ENCODE measurements at regions not wholly inside any gene's neighbourhood (a gene's known extent, or its start where the extent isn't known, plus 50 kb on each side); places are given as distances from the start of the nearest gene placed in this dataset.

GRCh38 chr7:67882843-67883242, 886.2 kb downstream of the TYW1 start:
- Histone ChIP-seq H3K4me3 (ENCODE audit: low read length) (no peak overlapping the region), H4K20me1 (ENCODE audit: low read length) (no peaks in the 10 kb centered on the region), H3K27ac (ENCODE audit: low read length) (no peak overlapping the region), H3F3A (ENCODE audit: low read length, unreplicated experiment) (no peaks in the 10 kb centered on the region), H3K4me1 (ENCODE audit: insufficient read depth, low read length) (no peaks in the 10 kb centered on the region), H3K4me2 (ENCODE audit: low read length) (no peak overlapping the region), H3K9me2 (replicated peaks; ENCODE audit: low read length) (no peaks in the 10 kb centered on the region), H3K36me3 (ENCODE audit: low read depth, low read length) (no peaks in the 10 kb centered on the region), H3K9me3 (ENCODE audit: low read length) (no peaks in the 10 kb centered on the region), H2AFZ (ENCODE audit: low read length) (no peak overlapping the region), H3K27me3 (ENCODE audit: low read length) (no peaks in the 10 kb centered on the region), H3K9ac (ENCODE audit: low read length) (no peak overlapping the region), H3K79me2 (ENCODE audit: low read length) (no peaks in the 10 kb centered on the region)
- POLR2A ChIA-PET (ENCODE audit: unreplicated experiment): no interaction called here
- CTCF ChIA-PET: no interaction called here
- no peak for TF ChIP-seq EZH2phosphoT487 (IDR thresholded peaks at IDR 0.05; ENCODE audit: borderline replicate concordance, low read length)
- TF ChIP-seq EZH2 (IDR thresholded peaks at IDR 0.05; ENCODE audit: low read length, unreplicated experiment): no peak
- TF ChIP-seq, protein P1, sequence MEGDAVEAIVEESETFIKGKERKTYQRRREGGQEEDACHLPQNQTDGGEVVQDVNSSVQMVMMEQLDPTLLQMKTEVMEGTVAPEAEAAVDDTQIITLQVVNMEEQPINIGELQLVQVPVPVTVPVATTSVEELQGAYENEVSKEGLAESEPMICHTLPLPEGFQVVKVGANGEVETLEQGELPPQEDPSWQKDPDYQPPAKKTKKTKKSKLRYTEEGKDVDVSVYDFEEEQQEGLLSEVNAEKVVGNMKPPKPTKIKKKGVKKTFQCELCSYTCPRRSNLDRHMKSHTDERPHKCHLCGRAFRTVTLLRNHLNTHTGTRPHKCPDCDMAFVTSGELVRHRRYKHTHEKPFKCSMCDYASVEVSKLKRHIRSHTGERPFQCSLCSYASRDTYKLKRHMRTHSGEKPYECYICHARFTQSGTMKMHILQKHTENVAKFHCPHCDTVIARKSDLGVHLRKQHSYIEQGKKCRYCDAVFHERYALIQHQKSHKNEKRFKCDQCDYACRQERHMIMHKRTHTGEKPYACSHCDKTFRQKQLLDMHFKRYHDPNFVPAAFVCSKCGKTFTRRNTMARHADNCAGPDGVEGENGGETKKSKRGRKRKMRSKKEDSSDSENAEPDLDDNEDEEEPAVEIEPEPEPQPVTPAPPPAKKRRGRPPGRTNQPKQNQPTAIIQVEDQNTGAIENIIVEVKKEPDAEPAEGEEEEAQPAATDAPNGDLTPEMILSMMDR (conservative IDR thresholded peaks at IDR 0.05; ENCODE audit: low read depth, low read length): no peak
- no peak for DNase-seq
- intact Hi-C loops (cut with micrococcal nuclease): no loop called here
- BruUV-seq (replicated peaks): no TSS peak
- ATAC-seq: no peak

GRCh38 chr7:67890316-67890715, 893.7 kb downstream of the TYW1 start:
- Histone ChIP-seq H3K79me2 (ENCODE audit: low read length) (no peaks in the 10 kb centered on the region), H3K9me3 (ENCODE audit: low read length) (no peaks in the 10 kb centered on the region), H3K4me3 (ENCODE audit: low read length) (no peak overlapping the region), H3K9me2 (replicated peaks; ENCODE audit: low read length) (no peaks in the 10 kb centered on the region), H3K4me2 (ENCODE audit: low read length) (no peak overlapping the region), H3K4me1 (ENCODE audit: insufficient read depth, low read length) (no peaks in the 10 kb centered on the region), H3K27ac (ENCODE audit: low read length) (no peak overlapping the region), H3F3A (ENCODE audit: low read length, unreplicated experiment) (no peaks in the 10 kb centered on the region), H3K36me3 (ENCODE audit: low read depth, low read length) (no peaks in the 10 kb centered on the region), H3K27me3 (ENCODE audit: low read length) (no peaks in the 10 kb centered on the region), H4K20me1 (ENCODE audit: low read length) (no peaks in the 10 kb centered on the region), H2AFZ (ENCODE audit: low read length) (no peak overlapping the region), H3K9ac (ENCODE audit: low read length) (no peak overlapping the region)
- POLR2A ChIA-PET (ENCODE audit: unreplicated experiment): no interaction called here
- DNase-seq (no peak), ATAC-seq (no peak)
- no TSS peak for BruUV-seq (replicated peaks)
- intact Hi-C loops (cut with micrococcal nuclease): no loop called here
- TF ChIP-seq EZH2 (IDR thresholded peaks at IDR 0.05; ENCODE audit: low read length, unreplicated experiment): no peak
- TF ChIP-seq EZH2phosphoT487 (IDR thresholded peaks at IDR 0.05; ENCODE audit: borderline replicate concordance, low read length): no peak
- TF ChIP-seq, protein P1 (conservative IDR thresholded peaks at IDR 0.05; ENCODE audit: low read depth, low read length): no peak
- CTCF ChIA-PET: no interaction called here

DNA sequence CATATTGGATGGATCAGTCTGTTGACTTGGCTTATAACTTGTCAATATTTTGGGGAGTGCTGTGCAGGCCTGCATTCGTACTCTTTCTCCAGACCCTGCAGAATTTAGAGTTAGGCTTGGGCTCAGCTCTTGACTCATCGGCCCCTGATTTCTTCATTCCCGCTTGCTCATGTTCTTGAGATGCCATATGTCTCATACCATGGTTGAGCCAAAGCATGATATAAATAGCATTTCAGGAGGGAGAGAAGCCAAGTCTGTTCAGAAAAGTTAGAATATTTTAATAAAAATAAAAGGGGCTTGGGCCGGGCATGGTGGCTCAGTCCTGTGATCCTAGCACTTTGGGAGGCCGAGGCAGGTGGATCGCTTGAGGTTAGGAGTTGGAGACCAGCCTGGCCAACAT, 898.1 kb downstream of the TYW1 start:
- Histone ChIP-seq H3K9me2 (replicated peaks; ENCODE audit: low read length) (no peaks in the 10 kb centered on the region), H3K9me3 (ENCODE audit: low read length) (no peaks in the 10 kb centered on the region), H3K4me1 (ENCODE audit: insufficient read depth, low read length) (no peaks in the 10 kb centered on the region), H3K4me2 (ENCODE audit: low read length) (no peak overlapping the region), H4K20me1 (ENCODE audit: low read length) (no peaks in the 10 kb centered on the region), H3F3A (ENCODE audit: low read length, unreplicated experiment) (no peaks in the 10 kb centered on the region), H3K9ac (ENCODE audit: low read length) (no peak overlapping the region), H3K79me2 (ENCODE audit: low read length) (no peaks in the 10 kb centered on the region), H3K36me3 (ENCODE audit: low read depth, low read length) (no peaks in the 10 kb centered on the region), H3K4me3 (ENCODE audit: low read length) (no peak overlapping the region), H3K27me3 (ENCODE audit: low read length) (no peaks in the 10 kb centered on the region), H3K27ac (ENCODE audit: low read length) (no peak overlapping the region), H2AFZ (ENCODE audit: low read length) (no peak overlapping the region)
- no TSS peak for BruUV-seq (replicated peaks)
- DNase-seq (no peak), ATAC-seq (no peak)
- CTCF ChIA-PET: no interaction called here
- intact Hi-C loops (cut with micrococcal nuclease): no loop called here
- no peak for TF ChIP-seq EZH2 (IDR thresholded peaks at IDR 0.05; ENCODE audit: low read length, unreplicated experiment)
- POLR2A ChIA-PET (ENCODE audit: unreplicated experiment): no interaction called here
